ENCODE measurements at regions not wholly inside any gene's neighbourhood (a gene's known extent, or its start where the extent isn't known, plus 50 kb on each side); places are given as distances from the start of the nearest gene placed in this dataset.

GRCh38 chr16:35364263-35364662 lies 1904.9 kb downstream of the TP53TG3F start:
- no peak overlapping the region for H3K4me3 ChIP-seq (ENCODE audit: control insufficient read depth, low read depth, low read length)
- no peak for DNase-seq (ENCODE audit: low read depth)
- no peak for TF ChIP-seq CTCF (conservative IDR thresholded peaks at IDR 0.05; ENCODE audit: control insufficient read depth, insufficient read depth, low read depth, low read length)

GRCh38 chr16:35365675-35366074 lies 1906.3 kb downstream of the TP53TG3F start:
- no peak for TF ChIP-seq CTCF (conservative IDR thresholded peaks at IDR 0.05; ENCODE audit: control insufficient read depth, insufficient read depth, low read depth, low read length)
- DNase-seq (ENCODE audit: low read depth), result no peak
- no peak overlapping the region for H3K4me3 ChIP-seq (ENCODE audit: control insufficient read depth, low read depth, low read length)

- DNase-seq (ENCODE audit: low read depth), result no peak
- no peak for TF ChIP-seq CTCF (conservative IDR thresholded peaks at IDR 0.05; ENCODE audit: control insufficient read depth, insufficient read depth, low read depth, low read length)
- H3K4me3 ChIP-seq (ENCODE audit: control insufficient read depth, low read depth, low read length), result no peak overlapping the region
Observed at GRCh38 chr16:35370617-35371016, 1911.2 kb downstream of the TP53TG3F start.

GRCh38 chr16:35377142-35377541 lies 1917.7 kb downstream of the TP53TG3F start:
- TF ChIP-seq CTCF (conservative IDR thresholded peaks at IDR 0.05; ENCODE audit: control insufficient read depth, insufficient read depth, low read depth, low read length), result no peak
- H3K4me3 ChIP-seq (ENCODE audit: control insufficient read depth, low read depth, low read length), result no peak overlapping the region
- no peak for DNase-seq (ENCODE audit: low read depth)

DNA sequence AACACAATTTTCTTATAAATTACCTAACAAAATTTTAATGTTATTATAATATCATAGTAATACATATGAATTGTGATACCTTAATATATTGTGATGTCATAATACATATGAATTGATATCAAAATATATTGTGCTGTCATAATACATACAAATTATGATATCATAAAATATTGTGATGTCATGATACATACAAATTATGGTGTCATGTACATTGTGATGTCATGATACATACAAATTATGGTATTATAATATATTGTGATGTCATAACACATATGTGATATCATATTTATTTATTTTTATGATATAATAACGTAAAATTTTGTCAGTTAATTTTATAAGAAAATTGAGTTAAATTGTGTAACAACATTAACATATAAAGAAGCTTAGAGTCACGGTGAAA lies 1927.2 kb downstream of the TP53TG3F start:
- no peak for TF ChIP-seq CTCF (conservative IDR thresholded peaks at IDR 0.05; ENCODE audit: control insufficient read depth, insufficient read depth, low read depth, low read length)
- no peak overlapping the region for H3K4me3 ChIP-seq (ENCODE audit: control insufficient read depth, low read depth, low read length)
- no peak for DNase-seq (ENCODE audit: low read depth)

DNA sequence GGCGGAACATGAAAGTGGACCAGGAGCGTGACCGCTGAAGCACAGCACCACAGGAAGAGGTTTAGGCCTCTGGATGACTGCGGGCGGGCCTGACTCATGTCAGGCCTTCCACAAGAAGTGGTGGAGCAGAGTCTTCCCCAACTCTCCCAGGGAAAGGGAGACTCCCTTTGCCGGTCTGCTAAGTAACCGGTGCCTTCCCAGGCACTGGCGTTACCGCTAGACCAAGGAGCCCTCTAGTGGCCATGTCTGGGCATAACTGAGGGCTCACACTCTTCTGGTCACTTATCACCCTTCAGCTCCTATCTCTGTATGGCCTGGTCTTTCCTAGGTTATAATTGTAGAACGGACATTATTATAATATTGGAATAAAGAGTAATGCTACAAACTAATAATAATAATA lies 1931.9 kb downstream of the TP53TG3F start:
- peak; percentile 46 for TF ChIP-seq CTCF (conservative IDR thresholded peaks at IDR 0.05; ENCODE audit: control insufficient read depth, insufficient read depth, low read depth, low read length)
- DNase-seq (ENCODE audit: low read depth), result peak; percentile 20
- no peak overlapping the region for H3K4me3 ChIP-seq (ENCODE audit: control insufficient read depth, low read depth, low read length)

- no peak for DNase-seq (ENCODE audit: low read depth)
- H3K4me3 ChIP-seq (ENCODE audit: control insufficient read depth, low read depth, low read length), result no peak overlapping the region
- TF ChIP-seq CTCF (conservative IDR thresholded peaks at IDR 0.05; ENCODE audit: control insufficient read depth, insufficient read depth, low read depth, low read length), result no peak
Observed at GRCh38 chr16:35398180-35398579, 1938.8 kb downstream of the TP53TG3F start.

Measured in fibroblast of mammary gland (primary cell).